Fibroblast of the conjunctiva (primary cell): ENCODE measurements at regions not wholly inside any gene's neighbourhood (a gene's known extent, or its start where the extent isn't known, plus 50 kb on each side); places are given as distances from the start of the nearest gene placed in this dataset.
"Not testable (repeated sequence)": the region's sequence is repeated elsewhere in the genome, so short reads cannot be mapped to it uniquely, and the experiment has no call there.

Experiments
- DNase-seq: peaks from one replicate; pipeline ENCODE4 v3.0.0-alpha.2; 2010; ENCODE audit warnings: low read depth

GRCh38 chr12:114812858-114813761, 129.1 kb upstream of the TBX3 start:
- DNase-seq, result no peak

GRCh38 chr12:114812384-114812783, 128.4 kb upstream of the TBX3 start:
- DNase-seq, result no peak

GRCh38 chr12:114809097-114809496, 125.1 kb upstream of the TBX3 start:
- no peak for DNase-seq

GRCh38 chr12:114801381-114801780, 117.4 kb upstream of the TBX3 start:
- DNase-seq, result not testable (repeated sequence)

GRCh38 chr12:114800566-114800965, 116.6 kb upstream of the TBX3 start:
- not testable (repeated sequence) for DNase-seq

GRCh38 chr12:114799574-114800487, 115.9 kb upstream of the TBX3 start:
- DNase-seq, result no peak

- no peak for DNase-seq
Observed at GRCh38 chr12:114794049-114794558, 110.1 kb upstream of the TBX3 start.

GRCh38 chr12:114790276-114790675, 106.3 kb upstream of the TBX3 start:
- no peak for DNase-seq

- no peak for DNase-seq
Observed at GRCh38 chr12:114789821-114790220, 105.8 kb upstream of the TBX3 start.

- no peak for DNase-seq
Observed at GRCh38 chr12:114789276-114789675, 105.3 kb upstream of the TBX3 start.

- DNase-seq, result no peak
Observed at GRCh38 chr12:114784526-114784925, 100.6 kb upstream of the TBX3 start.

GRCh38 chr12:114783089-114783618, 99.2 kb upstream of the TBX3 start:
- no peak for DNase-seq

GRCh38 chr12:114780746-114781399, 96.9 kb upstream of the TBX3 start:
- DNase-seq, result no peak

GRCh38 chr12:114779647-114780046, 95.7 kb upstream of the TBX3 start:
- no peak for DNase-seq

GRCh38 chr12:114779186-114779585, 95.2 kb upstream of the TBX3 start:
- DNase-seq, result no peak

- DNase-seq, result no peak
Observed at GRCh38 chr12:114776731-114777442, 92.9 kb upstream of the TBX3 start.

- DNase-seq, result no peak
Observed at GRCh38 chr12:114774699-114775098, 90.7 kb upstream of the TBX3 start.

GRCh38 chr12:114774197-114774596, 90.2 kb upstream of the TBX3 start:
- no peak for DNase-seq

GRCh38 chr12:114770323-114770722, 86.3 kb upstream of the TBX3 start:
- no peak for DNase-seq

- no peak for DNase-seq
Observed at GRCh38 chr12:114769634-114770033, 85.7 kb upstream of the TBX3 start.
